Astrocyte (in vitro differentiated cells and primary cell): ENCODE measurements at regions not wholly inside any gene's neighbourhood (a gene's known extent, or its start where the extent isn't known, plus 50 kb on each side); places are given as distances from the start of the nearest gene placed in this dataset.

Experiments
- CTCF ChIP-seq: IDR thresholded peaks from 2 replicates; pipeline ENCODE4 v1.5.1; 2011; ENCODE audit warnings: low read depth, mild to moderate bottlenecking, inconsistent platforms, low read length, moderate library complexity; ENCODE audit not compliant: insufficient read depth
- EZH2 ChIP-seq: IDR thresholded peaks from 2 replicates; pipeline ENCODE4 v1.6.1; 2012; ENCODE audit warnings: mild to moderate bottlenecking, low read length, inconsistent platforms; ENCODE audit not compliant: insufficient read depth

DNA sequence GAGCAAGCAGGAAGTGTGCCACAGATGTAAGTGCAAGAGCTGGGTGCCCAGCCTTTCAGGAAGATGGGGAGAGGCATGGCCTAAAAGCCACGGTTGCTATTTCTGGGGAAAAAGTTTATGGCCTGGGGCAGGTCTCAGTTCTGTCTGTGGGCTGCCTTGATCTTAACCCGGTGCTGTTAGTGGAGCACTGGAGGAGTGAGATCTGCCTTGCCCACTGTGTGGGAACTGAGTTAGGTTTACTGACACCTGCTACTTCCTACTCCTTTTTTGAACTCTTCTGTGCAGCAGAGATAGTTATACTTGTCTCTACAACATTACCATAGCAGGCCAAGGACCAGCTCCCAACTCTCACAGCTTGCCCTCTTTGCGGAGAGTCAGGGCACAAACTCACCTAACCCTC lies 76.5 kb downstream of the ITM2A start:
- TF ChIP-seq CTCF, result no peak
- no peak for TF ChIP-seq EZH2
